ENCODE measurements at regions not wholly inside any gene's neighbourhood (a gene's known extent, or its start where the extent isn't known, plus 50 kb on each side); places are given as distances from the start of the nearest gene placed in this dataset.

GRCh38 chr2:211026109-211026508 lies 469.7 kb downstream of the CPS1 start:
- Mint-ChIP-seq H3K36me3 (peaks cover 0 to 5% of the 10 kb centered on the region in 2 donors), H3K9me3 (peaks cover 10 to 24% of the 10 kb centered on the region in 2 donors), H3K4me1 (no peaks in the 10 kb centered on the region), H3K27ac (no peak overlapping the region), H3K27me3 (no peaks in the 10 kb centered on the region), H3K4me3 (no peak overlapping the region)
- DNase-seq (no peak), ATAC-seq (replicated peaks) (no peak)

- Mint-ChIP-seq H3K27ac (no peak overlapping the region), H3K9me3 (peaks cover 10 to 15% of the 10 kb centered on the region in 2 donors), H3K4me1 (no peaks in the 10 kb centered on the region), H3K36me3 (peaks cover 0 to 4% of the 10 kb centered on the region in 2 donors), H3K4me3 (no peak overlapping the region), H3K27me3 (no peaks in the 10 kb centered on the region)
- ATAC-seq (replicated peaks) (no peak), DNase-seq (no peak)
Measured at GRCh38 chr2:211027976-211028375, 471.6 kb downstream of the CPS1 start.

GRCh38 chr2:211033765-211034164 lies 477.4 kb downstream of the CPS1 start:
- H3K4me3 Mint-ChIP-seq: no peak overlapping the region
- H3K27ac Mint-ChIP-seq: no peak overlapping the region
- no peaks in the 10 kb centered on the region for H3K9me3 Mint-ChIP-seq
- H3K27me3 Mint-ChIP-seq: peaks cover 0 to 4% of the 10 kb centered on the region in 2 donors
- ATAC-seq (replicated peaks) (no peak), DNase-seq (no peak)
- peaks cover 0 to 3% of the 10 kb centered on the region in 2 donors for H3K4me1 Mint-ChIP-seq
- no peaks in the 10 kb centered on the region for H3K36me3 Mint-ChIP-seq

- H3K4me1 Mint-ChIP-seq: peaks cover 0 to 3% of the 10 kb centered on the region in 2 donors
- H3K9me3 Mint-ChIP-seq: no peaks in the 10 kb centered on the region
- no peak overlapping the region for H3K4me3 Mint-ChIP-seq
- peaks cover 0 to 4% of the 10 kb centered on the region in 2 donors for H3K27me3 Mint-ChIP-seq
- H3K36me3 Mint-ChIP-seq: no peaks in the 10 kb centered on the region
- ATAC-seq (replicated peaks): no peak
- DNase-seq: no peak
- no peak overlapping the region for H3K27ac Mint-ChIP-seq
Measured at GRCh38 chr2:211035548-211036185, 479.3 kb downstream of the CPS1 start.

GRCh38 chr2:211045025-211045424 lies 488.6 kb downstream of the CPS1 start:
- no peaks in the 10 kb centered on the region for H3K9me3 Mint-ChIP-seq
- H3K27ac Mint-ChIP-seq: no peak overlapping the region
- no peak overlapping the region for H3K4me3 Mint-ChIP-seq
- no peak for DNase-seq
- H3K27me3 Mint-ChIP-seq: no peaks in the 10 kb centered on the region
- H3K36me3 Mint-ChIP-seq: no peaks in the 10 kb centered on the region
- no peaks in the 10 kb centered on the region for H3K4me1 Mint-ChIP-seq
- no peak for ATAC-seq (replicated peaks)

GRCh38 chr2:211049321-211050018 lies 493.1 kb downstream of the CPS1 start:
- H3K36me3 Mint-ChIP-seq: no peaks in the 10 kb centered on the region

GRCh38 chr2:211055438-211055837 lies 499.0 kb downstream of the CPS1 start:
- Mint-ChIP-seq H3K27me3 (no peaks in the 10 kb centered on the region), H3K9me3 (peaks cover 0 to 2% of the 10 kb centered on the region in 2 donors)
- ATAC-seq (replicated peaks): no peak

More at GRCh38 chr2:211049321-211050018, 493.1 kb downstream of the CPS1 start:
- ATAC-seq (replicated peaks): peak in 1 of 2 donors; percentile 19
- no peaks in the 10 kb centered on the region for H3K27me3 Mint-ChIP-seq
- peaks cover 0 to 2% of the 10 kb centered on the region in 2 donors for H3K9me3 Mint-ChIP-seq
- H3K4me1 Mint-ChIP-seq: no peaks in the 10 kb centered on the region
- DNase-seq: no peak
- no peak overlapping the region for H3K4me3 Mint-ChIP-seq
- no peak overlapping the region for H3K27ac Mint-ChIP-seq

GRCh38 chr2:211061612-211062296 lies 505.4 kb downstream of the CPS1 start:
- DNase-seq (no peak), ATAC-seq (replicated peaks) (no peak)
- no peak overlapping the region for H3K27ac Mint-ChIP-seq
- no peak overlapping the region for H3K4me3 Mint-ChIP-seq
- no peaks in the 10 kb centered on the region for H3K36me3 Mint-ChIP-seq
- H3K9me3 Mint-ChIP-seq: no peaks in the 10 kb centered on the region
- H3K4me1 Mint-ChIP-seq: no peaks in the 10 kb centered on the region
- no peaks in the 10 kb centered on the region for H3K27me3 Mint-ChIP-seq

More at GRCh38 chr2:211055438-211055837, 499.0 kb downstream of the CPS1 start:
- no peak overlapping the region for H3K27ac Mint-ChIP-seq
- no peaks in the 10 kb centered on the region for H3K4me1 Mint-ChIP-seq
- no peaks in the 10 kb centered on the region for H3K36me3 Mint-ChIP-seq
- no peak overlapping the region for H3K4me3 Mint-ChIP-seq
- DNase-seq: no peak

- Mint-ChIP-seq H3K9me3 (no peaks in the 10 kb centered on the region), H3K36me3 (no peaks in the 10 kb centered on the region), H3K4me3 (no peak overlapping the region), H3K4me1 (no peaks in the 10 kb centered on the region), H3K27ac (no peak overlapping the region), H3K27me3 (no peaks in the 10 kb centered on the region)
- DNase-seq (no peak), ATAC-seq (replicated peaks) (no peak)
Measured at GRCh38 chr2:211062297-211062612, 505.9 kb downstream of the CPS1 start.

GRCh38 chr2:211067029-211067428 lies 510.6 kb downstream of the CPS1 start:
- ATAC-seq (replicated peaks) (no peak), DNase-seq (no peak)
- H3K27ac Mint-ChIP-seq: no peak overlapping the region
- H3K9me3 Mint-ChIP-seq: no peaks in the 10 kb centered on the region
- no peak overlapping the region for H3K4me3 Mint-ChIP-seq
- H3K36me3 Mint-ChIP-seq: no peaks in the 10 kb centered on the region
- no peaks in the 10 kb centered on the region for H3K27me3 Mint-ChIP-seq
- H3K4me1 Mint-ChIP-seq: no peaks in the 10 kb centered on the region

- Mint-ChIP-seq H3K36me3 (no peaks in the 10 kb centered on the region), H3K4me3 (no peak overlapping the region), H3K27ac (no peak overlapping the region), H3K27me3 (no peaks in the 10 kb centered on the region), H3K9me3 (no peaks in the 10 kb centered on the region), H3K4me1 (no peaks in the 10 kb centered on the region)
- DNase-seq (no peak), ATAC-seq (replicated peaks) (no peak)
Measured at GRCh38 chr2:211068108-211068780, 511.8 kb downstream of the CPS1 start.

- no peaks in the 10 kb centered on the region for H3K27me3 Mint-ChIP-seq
- H3K36me3 Mint-ChIP-seq: no peaks in the 10 kb centered on the region
- no peak overlapping the region for H3K4me3 Mint-ChIP-seq
- ATAC-seq (replicated peaks) (no peak), DNase-seq (no peak)
- peaks cover 0 to 1% of the 10 kb centered on the region in 2 donors for H3K9me3 Mint-ChIP-seq
- no peak overlapping the region for H3K27ac Mint-ChIP-seq
- no peaks in the 10 kb centered on the region for H3K4me1 Mint-ChIP-seq
Measured at GRCh38 chr2:211070547-211070946, 514.1 kb downstream of the CPS1 start.

GRCh38 chr2:211077216-211077767 lies 520.9 kb downstream of the CPS1 start:
- ATAC-seq (replicated peaks) (no peak), DNase-seq (no peak)
- H3K9me3 Mint-ChIP-seq: peaks cover 0 to 1% of the 10 kb centered on the region in 2 donors
- H3K36me3 Mint-ChIP-seq: no peaks in the 10 kb centered on the region
- no peak overlapping the region for H3K27ac Mint-ChIP-seq
- no peaks in the 10 kb centered on the region for H3K4me1 Mint-ChIP-seq
- no peaks in the 10 kb centered on the region for H3K27me3 Mint-ChIP-seq
- no peak overlapping the region for H3K4me3 Mint-ChIP-seq

- no peaks in the 10 kb centered on the region for H3K36me3 Mint-ChIP-seq
- H3K4me1 Mint-ChIP-seq: no peaks in the 10 kb centered on the region
- no peaks in the 10 kb centered on the region for H3K9me3 Mint-ChIP-seq
- no peak overlapping the region for H3K4me3 Mint-ChIP-seq
- H3K27me3 Mint-ChIP-seq: no peaks in the 10 kb centered on the region
- DNase-seq (no peak), ATAC-seq (replicated peaks) (no peak)
- no peak overlapping the region for H3K27ac Mint-ChIP-seq
Measured at GRCh38 chr2:211084352-211084751, 528.0 kb downstream of the CPS1 start.
